ENCODE measurements at regions not wholly inside any gene's neighbourhood (a gene's known extent, or its start where the extent isn't known, plus 50 kb on each side); places are given as distances from the start of the nearest gene placed in this dataset.
A peak's percentile ranks its signal among the peaks of the same experiment; 100 is the strongest.

DNA sequence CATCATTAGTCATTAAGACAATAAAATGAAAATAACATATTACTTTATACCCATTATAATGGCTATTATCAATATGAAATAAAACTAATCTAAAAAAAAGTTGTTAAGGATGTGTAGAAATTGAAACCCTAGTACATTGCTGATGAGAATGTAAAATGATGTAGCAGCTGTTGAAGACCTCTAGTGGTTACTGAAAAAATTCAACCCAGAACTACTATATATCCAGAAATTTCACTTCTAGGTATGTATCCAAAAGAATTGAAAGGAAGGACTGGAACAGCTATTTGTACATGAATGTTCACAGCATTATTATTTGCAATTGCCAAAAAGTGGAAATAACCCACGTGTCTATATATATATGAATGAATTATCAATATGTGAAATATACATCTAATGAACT is 180.3 kb upstream of the KLHL4 start:
- H3K4me3 ChIP-seq (ENCODE audit: low read length): no peak overlapping the region
- H3K27me3 ChIP-seq (ENCODE audit: control insufficient read depth, insufficient read depth, low read length, poor library complexity, severe bottlenecking): no peaks in the 10 kb centered on the region
- H3K36me3 ChIP-seq (ENCODE audit: control insufficient read depth, insufficient read depth, low read length): no peaks in the 10 kb centered on the region
- Mint-ChIP-seq H3K9me3 (no peaks in the 10 kb centered on the region), H3K27ac (no peak overlapping the region), H3K4me1 (no peaks in the 10 kb centered on the region), H3K27me3 (ENCODE audit: insufficient read depth) (no peaks in the 10 kb centered on the region), H3K4me3 (no peak overlapping the region), H3K36me3 (ENCODE audit: low read depth) (no peaks in the 10 kb centered on the region)
- H3K9me3 ChIP-seq (ENCODE audit: control insufficient read depth, low read length): no peaks in the 10 kb centered on the region
- no peaks in the 10 kb centered on the region for H3K4me1 ChIP-seq (ENCODE audit: control insufficient read depth, insufficient read depth, low read length)
- DNase-seq: no peak
- TF ChIP-seq, protein P1, sequence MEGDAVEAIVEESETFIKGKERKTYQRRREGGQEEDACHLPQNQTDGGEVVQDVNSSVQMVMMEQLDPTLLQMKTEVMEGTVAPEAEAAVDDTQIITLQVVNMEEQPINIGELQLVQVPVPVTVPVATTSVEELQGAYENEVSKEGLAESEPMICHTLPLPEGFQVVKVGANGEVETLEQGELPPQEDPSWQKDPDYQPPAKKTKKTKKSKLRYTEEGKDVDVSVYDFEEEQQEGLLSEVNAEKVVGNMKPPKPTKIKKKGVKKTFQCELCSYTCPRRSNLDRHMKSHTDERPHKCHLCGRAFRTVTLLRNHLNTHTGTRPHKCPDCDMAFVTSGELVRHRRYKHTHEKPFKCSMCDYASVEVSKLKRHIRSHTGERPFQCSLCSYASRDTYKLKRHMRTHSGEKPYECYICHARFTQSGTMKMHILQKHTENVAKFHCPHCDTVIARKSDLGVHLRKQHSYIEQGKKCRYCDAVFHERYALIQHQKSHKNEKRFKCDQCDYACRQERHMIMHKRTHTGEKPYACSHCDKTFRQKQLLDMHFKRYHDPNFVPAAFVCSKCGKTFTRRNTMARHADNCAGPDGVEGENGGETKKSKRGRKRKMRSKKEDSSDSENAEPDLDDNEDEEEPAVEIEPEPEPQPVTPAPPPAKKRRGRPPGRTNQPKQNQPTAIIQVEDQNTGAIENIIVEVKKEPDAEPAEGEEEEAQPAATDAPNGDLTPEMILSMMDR (conservative IDR thresholded peaks at IDR 0.05): peak; percentile 72
- H3K9ac ChIP-seq (ENCODE audit: extremely low read depth, low read length, poor library complexity, severe bottlenecking): no peak overlapping the region
- no CpG with 5 or more reads among the region's 1 CpG for WGBS, 2 experiments (ENCODE audit: insufficient coverage in 1 of 2, insufficient read length in 1 of 2)
- H3K27ac ChIP-seq (ENCODE audit: low read depth, low read length): no peak overlapping the region

DNA sequence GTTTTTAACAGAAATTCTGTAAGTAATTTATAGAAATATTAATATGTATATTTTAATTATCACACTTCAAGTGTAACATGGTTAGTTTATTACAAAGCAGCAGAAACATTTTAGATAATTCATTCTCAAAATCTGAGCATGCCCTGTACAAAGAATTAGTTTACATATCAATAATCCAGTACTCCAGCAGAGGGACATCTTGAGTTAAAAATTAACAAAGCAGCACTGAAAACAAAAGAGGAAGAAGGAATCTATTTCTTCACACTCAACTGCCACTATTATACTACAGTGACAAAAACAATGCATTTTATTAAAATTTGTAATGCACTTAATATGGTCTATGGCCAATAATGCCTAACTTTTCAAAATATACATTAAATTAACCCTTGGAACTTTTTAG is 179.1 kb upstream of the KLHL4 start:
- no peaks in the 10 kb centered on the region for H3K4me1 ChIP-seq (ENCODE audit: control insufficient read depth, insufficient read depth, low read length)
- H3K4me3 Mint-ChIP-seq: no peak overlapping the region
- no peaks in the 10 kb centered on the region for H3K36me3 Mint-ChIP-seq (ENCODE audit: low read depth)
- H3K36me3 ChIP-seq (ENCODE audit: control insufficient read depth, insufficient read depth, low read length): no peaks in the 10 kb centered on the region
- TF ChIP-seq, protein P1 (conservative IDR thresholded peaks at IDR 0.05): peak; percentile 78
- no peaks in the 10 kb centered on the region for H3K27me3 Mint-ChIP-seq (ENCODE audit: insufficient read depth)
- no peak overlapping the region for H3K27ac ChIP-seq (ENCODE audit: low read depth, low read length)
- H3K9me3 ChIP-seq (ENCODE audit: control insufficient read depth, low read length): no peaks in the 10 kb centered on the region
- H3K27ac Mint-ChIP-seq: no peak overlapping the region
- no peak for DNase-seq
- H3K9ac ChIP-seq (ENCODE audit: extremely low read depth, low read length, poor library complexity, severe bottlenecking): no peak overlapping the region
- H3K4me1 Mint-ChIP-seq: peaks cover 8% of the 10 kb centered on the region
- no peaks in the 10 kb centered on the region for H3K9me3 Mint-ChIP-seq
- H3K4me3 ChIP-seq (ENCODE audit: low read length): no peak overlapping the region
- H3K27me3 ChIP-seq (ENCODE audit: control insufficient read depth, insufficient read depth, low read length, poor library complexity, severe bottlenecking): no peaks in the 10 kb centered on the region

DNA sequence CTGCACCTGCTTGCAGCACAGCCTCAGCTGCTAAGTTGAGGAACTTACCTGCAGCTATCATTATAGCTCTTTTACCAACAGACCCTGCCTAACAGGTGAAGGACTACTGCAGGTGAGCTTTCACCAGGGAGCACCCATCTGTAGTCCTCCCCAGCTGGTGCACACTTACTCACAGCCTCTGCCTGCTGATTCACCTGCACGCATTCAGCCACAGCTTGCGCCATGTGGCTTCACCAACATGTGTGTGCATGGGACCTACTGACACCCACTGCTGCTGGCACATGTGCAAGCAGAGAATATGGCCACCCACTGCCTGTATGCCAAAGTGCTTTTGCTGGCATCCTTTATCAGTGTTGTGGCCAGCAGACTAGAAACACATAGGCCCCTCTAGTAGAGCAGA is 146.7 kb upstream of the KLHL4 start:
- H3K9me3 ChIP-seq (ENCODE audit: control insufficient read depth, low read length): no peaks in the 10 kb centered on the region
- H3K4me1 ChIP-seq (ENCODE audit: control insufficient read depth, insufficient read depth, low read length): no peaks in the 10 kb centered on the region
- H3K4me3 ChIP-seq (ENCODE audit: low read length): no peak overlapping the region
- no peak overlapping the region for H3K27ac ChIP-seq (ENCODE audit: low read depth, low read length)
- H3K36me3 ChIP-seq (ENCODE audit: control insufficient read depth, insufficient read depth, low read length): no peaks in the 10 kb centered on the region
- WGBS, 2 experiments (ENCODE audit: insufficient coverage in 1 of 2, insufficient read length in 1 of 2): 97% methylated on average over 2 of the region's 2 CpGs; no CpG with 5 or more reads in 1 of the 2 experiments
- no peaks in the 10 kb centered on the region for H3K36me3 Mint-ChIP-seq (ENCODE audit: low read depth)
- H3K9me3 Mint-ChIP-seq: no peaks in the 10 kb centered on the region
- H3K27me3 ChIP-seq (ENCODE audit: control insufficient read depth, insufficient read depth, low read length, poor library complexity, severe bottlenecking): no peaks in the 10 kb centered on the region
- no peak overlapping the region for H3K27ac Mint-ChIP-seq
- peaks cover 2% of the 10 kb centered on the region for H3K4me1 Mint-ChIP-seq
- H3K9ac ChIP-seq (ENCODE audit: extremely low read depth, low read length, poor library complexity, severe bottlenecking): no peak overlapping the region
- TF ChIP-seq, protein P1 (conservative IDR thresholded peaks at IDR 0.05): no peak
- no peaks in the 10 kb centered on the region for H3K27me3 Mint-ChIP-seq (ENCODE audit: insufficient read depth)
- no peak overlapping the region for H3K4me3 Mint-ChIP-seq
- no peak for DNase-seq
